PC-9 (cell line): ENCODE measurements at regions not wholly inside any gene's neighbourhood (a gene's known extent, or its start where the extent isn't known, plus 50 kb on each side); places are given as distances from the start of the nearest gene placed in this dataset.

Source experiments
- CTCF ChIP-seq: fragments of 200-600 bp; sonication (generic); conservative IDR thresholded peaks from 2 replicates; pipeline ENCODE4 v1.6.1; 2017; ENCODE audit warnings: mixed run types, antibody characterized with exemption, mild to moderate bottlenecking, moderate library complexity
- EZH2 ChIP-seq: fragments of 200-600 bp; sonication (generic); IDR thresholded peaks from 2 replicates; pipeline ENCODE4 v1.8.0; 2017; ENCODE audit warnings: antibody characterized with exemption, low read depth

- no peak for TF ChIP-seq EZH2
- peak; percentile 35; the same call in 1 of the 2 replicates for TF ChIP-seq CTCF
These were observed 206.5 kb upstream of the SH3BP4 start for GRCh38 chr2:234745347-234745746.
